H1 (cell line): ENCODE measurements at regions not wholly inside any gene's neighbourhood (a gene's known extent, or its start where the extent isn't known, plus 50 kb on each side); places are given as distances from the start of the nearest gene placed in this dataset.

Experiments
- CTCF ChIA-PET: fragments of 300-600 bp; sonication (Branson Sonifier 250); formaldehyde crosslinking; loops from one replicate; lab custom pipeline; 2021; ENCODE audit not compliant: partially characterized antibody; lab: Charles Lee
- POLR2A ChIA-PET: fragments of 300-600 bp; sonication (Branson Sonifier 250); formaldehyde crosslinking; loops from one replicate; lab custom pipeline; 2021; ENCODE audit warnings: inconsistent platforms; ENCODE audit not compliant: partially characterized antibody; lab: Charles Lee
- DNase-seq, 2 experiments: peaks; one replicate each; pipeline versions ENCODE4 v3.0.0 to v3.0.0-alpha.2; 2010 to 2022; ENCODE audit warnings: low spot score in 2 of 2, low read depth in 1 of 2, mixed read lengths in 1 of 2
- FAIRE-seq: peaks from 2 replicates; lab custom pipeline; 2011; peaks lifted over from hg19 to GRCh38; lab: Jason Lieb, UNC
- H2AFZ ChIP-seq: 2 replicates; pipeline ENCODE4 v1.8.1; 2012; ENCODE audit warnings: low read length, inconsistent platforms
- H2AK5ac ChIP-seq: 2 replicates; pipeline ENCODE4 v1.6.1; 2013; ENCODE audit warnings: low read depth, low read length
- H2BK120ac ChIP-seq: replicated peaks from 2 replicates; pipeline ENCODE3; 2013; ENCODE audit warnings: low read depth, low read length, inconsistent platforms
- H2BK12ac ChIP-seq: 2 replicates; pipeline ENCODE4 v1.6.1; 2013; ENCODE audit warnings: low read depth, low read length
- H2BK15ac ChIP-seq: 2 replicates; pipeline ENCODE4 v1.6.1; 2013; ENCODE audit warnings: low read length
- H2BK20ac ChIP-seq: 2 replicates; pipeline ENCODE4 v1.6.1; 2013; ENCODE audit warnings: low read length
- H2BK5ac ChIP-seq: 2 replicates; pipeline ENCODE4 v1.6.1; 2013; ENCODE audit warnings: low read depth, low read length
- H3K14ac ChIP-seq: 2 replicates; pipeline ENCODE4 v1.6.1; 2013; ENCODE audit warnings: inconsistent platforms; ENCODE audit not compliant: insufficient read length
- H3K18ac ChIP-seq: 2 replicates; pipeline ENCODE4 v1.6.1; 2013; ENCODE audit warnings: low read length; ENCODE audit errors: extremely low read depth
- H3K23ac ChIP-seq: 2 replicates; pipeline ENCODE4 v1.6.1; 2013; ENCODE audit warnings: inconsistent platforms; ENCODE audit not compliant: insufficient read length
- H3K23me2 ChIP-seq: 2 replicates; pipeline ENCODE4 v1.6.1; 2013; ENCODE audit warnings: low read depth, low read length
- H3K27ac ChIP-seq: 2 replicates; pipeline ENCODE4 v1.6.1; 2011; ENCODE audit warnings: low read depth, low read length, inconsistent platforms
- H3K27me3 ChIP-seq, 4 experiments: replicated peaks in 1 of 4; 1 replicate in 1 of 4; 2 replicates in 3 of 4; pipeline versions ENCODE4 v1.6.1 to v1.8.1; 2011 to 2013; ENCODE audit warnings: low read length in 3 of 4, mild to moderate bottlenecking in 3 of 4, inconsistent platforms in 2 of 4, mixed read lengths in 2 of 4, moderate library complexity in 1 of 4; ENCODE audit not compliant: control insufficient read depth in 3 of 4, insufficient read depth in 3 of 4; ENCODE audit errors: extremely low read depth in 1 of 4
- H3K36me3 ChIP-seq, 4 experiments: 2 replicates each; pipeline versions ENCODE4 v1.6.1 to v1.8.1; 2011 to 2013; ENCODE audit warnings: mild to moderate bottlenecking in 4 of 4, low read length in 3 of 4, moderate library complexity in 2 of 4, control low read depth in 1 of 4, inconsistent platforms in 1 of 4; ENCODE audit not compliant: insufficient read depth in 4 of 4, control insufficient read depth in 2 of 4
- H3K4ac ChIP-seq: replicated peaks from 2 replicates; pipeline ENCODE3; 2013; ENCODE audit warnings: low read length, low read depth, mixed read lengths, inconsistent platforms; ENCODE audit not compliant: insufficient read length
- H3K4me1 ChIP-seq, 4 experiments: replicated peaks in 1 of 4; 1 replicate in 1 of 4; 2 replicates in 3 of 4; pipeline versions ENCODE4 v1.6.1 to v1.8.1; 2011 to 2013; ENCODE audit warnings: low read length in 3 of 4, inconsistent platforms in 2 of 4, mixed read lengths in 1 of 4; ENCODE audit not compliant: insufficient read depth in 4 of 4, control insufficient read depth in 3 of 4
- H3K4me2 ChIP-seq, 2 experiments: 2 replicates each; pipeline versions ENCODE4 v1.6.1 to v1.8.1; 2011 to 2013; ENCODE audit warnings: low read depth in 2 of 2, low read length in 2 of 2, control low read depth in 1 of 2, inconsistent platforms in 1 of 2, mild to moderate bottlenecking in 1 of 2; ENCODE audit not compliant: insufficient read depth in 1 of 2
- H3K4me3 ChIP-seq, 4 experiments: fragments of 200-600, 300-600 bp in 1 of 4; sonication (generic), shearing (Covaris generic), sonication (Bioruptor Twin) in 1 of 4; 2 replicates each; pipeline versions ENCODE4 v1.5.1 to v1.8.1; 2011 to 2016; ENCODE audit warnings: low read length in 4 of 4, low read depth in 3 of 4, control low read depth in 2 of 4, inconsistent platforms in 2 of 4, mild to moderate bottlenecking in 2 of 4, mixed read lengths in 1 of 4, moderate library complexity in 1 of 4; ENCODE audit not compliant: insufficient read depth in 2 of 4; ENCODE audit errors: extremely low read depth in 1 of 4
- H3K56ac ChIP-seq: replicated peaks from 2 replicates; pipeline ENCODE3; 2013; ENCODE audit warnings: low read depth, mild to moderate bottlenecking, mixed read lengths, low read length, inconsistent platforms; ENCODE audit not compliant: insufficient read length
- H3K79me1 ChIP-seq: 2 replicates; pipeline ENCODE4 v1.6.1; 2013; ENCODE audit warnings: low read depth, low read length, control low read depth
- H3K79me2 ChIP-seq, 2 experiments: 2 replicates each; pipeline versions ENCODE4 v1.6.1 to v1.8.1; 2012 to 2013; ENCODE audit warnings: low read length in 2 of 2, mild to moderate bottlenecking in 2 of 2, inconsistent platforms in 1 of 2; ENCODE audit not compliant: insufficient read depth in 2 of 2, control insufficient read depth in 1 of 2
- H3K9ac ChIP-seq, 4 experiments: replicated peaks in 1 of 4; 1 replicate in 1 of 4; 2 replicates in 3 of 4; pipeline versions ENCODE4 v1.6.1 to v1.8.1; 2011 to 2013; ENCODE audit warnings: low read depth in 3 of 4, low read length in 3 of 4, control low read depth in 2 of 4, mild to moderate bottlenecking in 2 of 4, moderate library complexity in 2 of 4, inconsistent platforms in 1 of 4; ENCODE audit errors: extremely low read depth in 1 of 4
- H3K9me3 ChIP-seq, 2 experiments: 2 replicates each; pipeline versions ENCODE4 v1.6.1 to v1.8.1; 2012 to 2013; ENCODE audit warnings: mild to moderate bottlenecking in 2 of 2, moderate library complexity in 2 of 2, control low read depth in 1 of 2, inconsistent platforms in 1 of 2, low read depth in 1 of 2, low read length in 1 of 2, mixed read lengths in 1 of 2; ENCODE audit not compliant: insufficient read depth in 2 of 2
- H4K20me1 ChIP-seq, 2 experiments: replicated peaks in 1 of 2; 2 replicates each; pipeline versions ENCODE3 to v1.8.1; 2011 to 2013; ENCODE audit warnings: inconsistent platforms in 2 of 2, low read length in 2 of 2, mild to moderate bottlenecking in 1 of 2; ENCODE audit not compliant: insufficient read depth in 2 of 2, control insufficient read depth in 1 of 2
- H4K5ac ChIP-seq: 2 replicates; pipeline ENCODE4 v1.6.1; 2013; ENCODE audit warnings: low read length, low read depth, mixed read lengths, inconsistent platforms; ENCODE audit not compliant: insufficient read length
- H4K8ac ChIP-seq: 2 replicates; pipeline ENCODE4 v1.8.0; 2013; ENCODE audit warnings: mild to moderate bottlenecking, moderate library complexity, low read length, inconsistent platforms; ENCODE audit not compliant: insufficient read depth; ENCODE audit errors: extremely low read depth
- H4K91ac ChIP-seq: replicated peaks from 2 replicates; pipeline ENCODE3; 2013; ENCODE audit warnings: low read length, mixed read lengths, inconsistent platforms; ENCODE audit not compliant: insufficient read length
- BCL11A ChIP-seq, 2 experiments: IDR thresholded peaks; one replicate each; pipeline ENCODE4 v1.6.1; 2011; ENCODE audit warnings: low read depth in 2 of 2, low read length in 2 of 2, mild to moderate bottlenecking in 2 of 2
- BRCA1 ChIP-seq: IDR thresholded peaks from 2 replicates; pipeline ENCODE4 v1.6.1; 2012; ENCODE audit warnings: low read depth, low read length, improper control_type of control experiment
- CHD2 ChIP-seq: IDR thresholded peaks from 2 replicates; pipeline ENCODE4 v1.6.1; 2012; ENCODE audit warnings: low read length, improper control_type of control experiment
- GTF2F1 ChIP-seq: IDR thresholded peaks from 2 replicates; pipeline ENCODE4 v1.6.1; 2012; ENCODE audit warnings: low read depth, low read length, improper control_type of control experiment, borderline replicate concordance
- JUN ChIP-seq: IDR thresholded peaks from 2 replicates; pipeline ENCODE4 v1.6.1; 2011; ENCODE audit warnings: low read depth, mild to moderate bottlenecking, improper control_type of control experiment, low read length
- KDM5A ChIP-seq: fragments of 200-600 bp; IDR thresholded peaks from 2 replicates; pipeline ENCODE4 v1.7.1; 2012; ENCODE audit warnings: mild to moderate bottlenecking, low read length, inconsistent platforms, mixed read lengths
- RXRA ChIP-seq: IDR thresholded peaks from 2 replicates; pipeline ENCODE4 v1.6.1; 2011; ENCODE audit warnings: low read depth, mild to moderate bottlenecking, low read length, moderate library complexity; ENCODE audit not compliant: insufficient read depth
- SP2 ChIP-seq: IDR thresholded peaks from 2 replicates; pipeline ENCODE4 v1.6.1; 2012; ENCODE audit warnings: mild to moderate bottlenecking, low read length, inconsistent platforms
- TAF1 ChIP-seq: IDR thresholded peaks from 2 replicates; pipeline ENCODE4 v1.6.1; 2011; ENCODE audit warnings: mild to moderate bottlenecking, low read depth, low read length
- TAF7 ChIP-seq: optimal IDR thresholded peaks from 2 replicates; pipeline ENCODE3; 2011; ENCODE audit warnings: low read depth, mild to moderate bottlenecking, inconsistent platforms, low read length, moderate library complexity, borderline replicate concordance
- TCF12 ChIP-seq: IDR thresholded peaks from 2 replicates; pipeline ENCODE4 v1.6.1; 2011; ENCODE audit warnings: low read depth, mild to moderate bottlenecking, low read length
- TEAD4 ChIP-seq: IDR thresholded peaks from 2 replicates; pipeline ENCODE4 v1.6.1; 2012; ENCODE audit warnings: low read depth, low read length, inconsistent platforms, mixed read lengths
- YY1 ChIP-seq: IDR thresholded peaks from 2 replicates; pipeline ENCODE4 v1.6.1; 2011; ENCODE audit warnings: low read depth, mild to moderate bottlenecking, low read length
- WGBS, 2 experiments: shearing (Covaris generic) in 1 of 2; methylation state at CpG; one replicate each; pipeline versions ENCODE4 v1.1.6 to v1.1.7; 2013 to 2015; ENCODE audit warnings: low lambda C conversion rate in 2 of 2, mixed read lengths in 2 of 2, inconsistent platforms in 1 of 2, low coverage in 1 of 2, missing lambda C conversion rate in 1 of 2; ENCODE audit not compliant: insufficient replicate concordance in 2 of 2, insufficient coverage in 1 of 2, insufficient read length in 1 of 2; ENCODE audit errors: extremely low coverage in 1 of 2, missing lambda C conversion rate in 1 of 2; 5-methylcytosine and 5-hydroxymethylcytosine counted together

- no peak for TF ChIP-seq JUN
- no peak for TF ChIP-seq TAF7
- no peak for TF ChIP-seq GTF2F1
- no peak for TF ChIP-seq KDM5A
- TF ChIP-seq SP2, result no peak
- no peak for TF ChIP-seq TEAD4
- TF ChIP-seq RXRA, result no peak
- TF ChIP-seq TCF12, result no peak
- no peak for TF ChIP-seq BCL11A (IDR thresholded peaks at IDR 0.05; ENCODE audit: low read depth in 2 of 2, low read length in 2 of 2)
- no peak for TF ChIP-seq TAF1
- no peak for TF ChIP-seq YY1
- no peak for TF ChIP-seq CHD2
- TF ChIP-seq BRCA1, result no peak
- Histone ChIP-seq H3K14ac (no peak overlapping the region), H4K20me1 (no peaks in the 10 kb centered on the region), H2AK5ac (no peak overlapping the region), H2AFZ (no peak overlapping the region), H2BK5ac (no peak overlapping the region), H3K27me3 (peaks cover 0 to 35% (median 20%) of the 10 kb centered on the region in 4 experiments; a peak in 5 of 7 replicates), H4K8ac (no peak overlapping the region), H3K79me2 (no peaks in the 10 kb centered on the region), H2BK120ac (no peak overlapping the region), H3K27ac (no peak overlapping the region), H2BK20ac (no peak overlapping the region), H3K4me1 (peaks cover 3 to 15% (median 11%) of the 10 kb centered on the region in 4 experiments; a peak in 6 of 7 replicates), H3K4ac (no peak overlapping the region), H3K23ac (no peak overlapping the region), H3K4me3 (no peak overlapping the region), H4K5ac (no peak overlapping the region), H3K9me3 (no peaks in the 10 kb centered on the region), H3K36me3 (no peaks in the 10 kb centered on the region), H3K23me2 (no peaks in the 10 kb centered on the region), H3K18ac (no peak overlapping the region), H3K9ac (no peak overlapping the region), H2BK15ac (no peak overlapping the region), H3K79me1 (no peaks in the 10 kb centered on the region), H3K56ac (no peak overlapping the region), H3K4me2 (no peak overlapping the region), H4K91ac (no peak overlapping the region), H2BK12ac (no peak overlapping the region)
- POLR2A ChIA-PET, result no interaction called here
- DNase-seq (no peak), FAIRE-seq (no peak)
- 87% methylated on average over 8 of the region's 8 CpGs; no CpG with 5 or more reads in 1 of the 2 experiments for WGBS, 2 experiments
- CTCF ChIA-PET, result interaction anchor here (1.0 kb wide), 1 partner anchor 13 kb away, joined by 3 read pairs; no protein-coding TSS in a partner anchor
Measured at GRCh38 chr20:1718604-1719384, 61.2 kb upstream of the SIRPG start.
